ENCODE measurements at regions not wholly inside any gene's neighbourhood (a gene's known extent, or its start where the extent isn't known, plus 50 kb on each side); places are given as distances from the start of the nearest gene placed in this dataset.

- TF ChIP-seq BACH2 (CRISPR knock-in tag; IDR thresholded peaks at IDR 0.05; ENCODE audit: borderline replicate concordance) = no peak
- TF ChIP-seq OSR1 (CRISPR knock-in tag; IDR thresholded peaks at IDR 0.05) = no peak
- no peak for TF ChIP-seq ZNF8 (CRISPR knock-in tag; IDR thresholded peaks at IDR 0.05)
- TF ChIP-seq ESRRG (CRISPR knock-in tag; IDR thresholded peaks at IDR 0.05) = no peak
- TF ChIP-seq CREB5 (CRISPR knock-in tag; IDR thresholded peaks at IDR 0.05; ENCODE audit: low read depth) = no peak
- TF ChIP-seq SNAI2 (CRISPR knock-in tag; IDR thresholded peaks at IDR 0.05) = no peak
- TF ChIP-seq PPARA (CRISPR knock-in tag; IDR thresholded peaks at IDR 0.05; ENCODE audit: borderline replicate concordance) = no peak
- TF ChIP-seq PATZ1 (CRISPR knock-in tag; IDR thresholded peaks at IDR 0.05; ENCODE audit: borderline replicate concordance) = no peak
- TF ChIP-seq TCF4 (CRISPR knock-in tag; IDR thresholded peaks at IDR 0.05; ENCODE audit: borderline replicate concordance) = no peak
- TF ChIP-seq TSHZ2 (CRISPR knock-in tag; IDR thresholded peaks at IDR 0.05) = no peak
- TF ChIP-seq, protein P1, sequence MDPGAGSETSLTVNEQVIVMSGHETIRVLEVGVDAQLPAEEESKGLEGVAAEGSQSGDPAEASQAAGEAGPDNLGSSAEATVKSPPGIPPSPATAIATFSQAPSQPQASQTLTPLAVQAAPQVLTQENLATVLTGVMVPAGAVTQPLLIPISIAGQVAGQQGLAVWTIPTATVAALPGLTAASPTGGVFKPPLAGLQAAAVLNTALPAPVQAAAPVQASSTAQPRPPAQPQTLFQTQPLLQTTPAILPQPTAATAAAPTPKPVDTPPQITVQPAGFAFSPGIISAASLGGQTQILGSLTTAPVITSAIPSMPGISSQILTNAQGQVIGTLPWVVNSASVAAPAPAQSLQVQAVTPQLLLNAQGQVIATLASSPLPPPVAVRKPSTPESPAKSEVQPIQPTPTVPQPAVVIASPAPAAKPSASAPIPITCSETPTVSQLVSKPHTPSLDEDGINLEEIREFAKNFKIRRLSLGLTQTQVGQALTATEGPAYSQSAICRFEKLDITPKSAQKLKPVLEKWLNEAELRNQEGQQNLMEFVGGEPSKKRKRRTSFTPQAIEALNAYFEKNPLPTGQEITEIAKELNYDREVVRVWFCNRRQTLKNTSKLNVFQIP (CRISPR knock-in tag; IDR thresholded peaks at IDR 0.05; ENCODE audit: borderline replicate concordance, low read depth) = no peak
- no peak for TF ChIP-seq TOX (CRISPR knock-in tag; IDR thresholded peaks at IDR 0.05; ENCODE audit: borderline replicate concordance)
- no peak for TF ChIP-seq GLIS3 (CRISPR knock-in tag; IDR thresholded peaks at IDR 0.05)
- TF ChIP-seq ZNF565 (CRISPR knock-in tag; conservative IDR thresholded peaks at IDR 0.05; ENCODE audit: low read depth) = no peak
- TF ChIP-seq ZNF70 (CRISPR knock-in tag; IDR thresholded peaks at IDR 0.05) = no peak
- TF ChIP-seq ZFP30 (CRISPR knock-in tag; IDR thresholded peaks at IDR 0.05) = no peak
- ATAC-seq = no peak
These were observed 104.8 kb upstream of the OSTN start for GRCh38 chr3:191094057-191094845.

- ATAC-seq = no peak
- no peak for TF ChIP-seq CREB5 (CRISPR knock-in tag; IDR thresholded peaks at IDR 0.05; ENCODE audit: low read depth)
- TF ChIP-seq CSDC2 (CRISPR knock-in tag; IDR thresholded peaks at IDR 0.05) = no peak
- no peak for TF ChIP-seq ZFP3 (CRISPR knock-in tag; IDR thresholded peaks at IDR 0.05)
- TF ChIP-seq RARB (CRISPR knock-in tag; IDR thresholded peaks at IDR 0.05) = no peak
- no peak for TF ChIP-seq PPARA (CRISPR knock-in tag; IDR thresholded peaks at IDR 0.05; ENCODE audit: borderline replicate concordance)
- TF ChIP-seq BACH2 (CRISPR knock-in tag; IDR thresholded peaks at IDR 0.05; ENCODE audit: borderline replicate concordance) = no peak
- TF ChIP-seq, protein P2, sequence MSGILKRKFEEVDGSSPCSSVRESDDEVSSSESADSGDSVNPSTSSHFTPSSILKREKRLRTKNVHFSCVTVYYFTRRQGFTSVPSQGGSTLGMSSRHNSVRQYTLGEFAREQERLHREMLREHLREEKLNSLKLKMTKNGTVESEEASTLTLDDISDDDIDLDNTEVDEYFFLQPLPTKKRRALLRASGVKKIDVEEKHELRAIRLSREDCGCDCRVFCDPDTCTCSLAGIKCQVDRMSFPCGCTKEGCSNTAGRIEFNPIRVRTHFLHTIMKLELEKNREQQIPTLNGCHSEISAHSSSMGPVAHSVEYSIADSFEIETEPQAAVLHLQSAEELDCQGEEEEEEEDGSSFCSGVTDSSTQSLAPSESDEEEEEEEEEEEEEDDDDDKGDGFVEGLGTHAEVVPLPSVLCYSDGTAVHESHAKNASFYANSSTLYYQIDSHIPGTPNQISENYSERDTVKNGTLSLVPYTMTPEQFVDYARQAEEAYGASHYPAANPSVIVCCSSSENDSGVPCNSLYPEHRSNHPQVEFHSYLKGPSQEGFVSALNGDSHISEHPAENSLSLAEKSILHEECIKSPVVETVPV (CRISPR knock-in tag; IDR thresholded peaks at IDR 0.05) = no peak
- TF ChIP-seq OSR1 (CRISPR knock-in tag; IDR thresholded peaks at IDR 0.05) = no peak
- TF ChIP-seq ZC3H10 (CRISPR knock-in tag; IDR thresholded peaks at IDR 0.05) = no peak
These were observed 111.7 kb upstream of the OSTN start for GRCh38 chr3:191087391-191087790.

Data from SK-N-SH treated with all-trans-retinoic acid at 6 μM for 48 hours (cell line).